CMK (cell line): ENCODE measurements at regions not wholly inside any gene's neighbourhood (a gene's known extent, or its start where the extent isn't known, plus 50 kb on each side); places are given as distances from the start of the nearest gene placed in this dataset.

Experiments
- DNase-seq: peaks from one replicate; pipeline ENCODE4 v3.0.0-alpha.2; 2010; ENCODE audit warnings: low read depth

DNA sequence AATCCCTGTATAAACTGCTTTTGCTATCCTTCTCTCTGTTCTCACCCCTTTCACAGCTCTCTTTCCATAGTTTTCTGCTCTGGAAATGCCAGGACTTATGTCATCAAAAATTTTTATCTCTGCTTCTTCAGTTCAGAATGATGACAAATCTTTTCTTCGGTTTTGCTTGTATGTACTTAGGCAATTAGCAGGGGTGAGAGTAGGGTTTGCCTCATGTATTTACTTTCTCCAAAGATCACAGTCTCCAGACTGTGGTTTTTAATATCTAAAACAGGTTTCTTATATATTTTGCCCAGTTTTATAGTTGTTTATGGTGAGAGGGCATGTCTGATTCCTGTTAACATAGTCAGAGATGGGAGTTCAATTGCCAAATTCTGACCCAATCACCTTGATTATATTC lies 235.4 kb upstream of the LYPLAL1 start:
- no peak for DNase-seq

DNA sequence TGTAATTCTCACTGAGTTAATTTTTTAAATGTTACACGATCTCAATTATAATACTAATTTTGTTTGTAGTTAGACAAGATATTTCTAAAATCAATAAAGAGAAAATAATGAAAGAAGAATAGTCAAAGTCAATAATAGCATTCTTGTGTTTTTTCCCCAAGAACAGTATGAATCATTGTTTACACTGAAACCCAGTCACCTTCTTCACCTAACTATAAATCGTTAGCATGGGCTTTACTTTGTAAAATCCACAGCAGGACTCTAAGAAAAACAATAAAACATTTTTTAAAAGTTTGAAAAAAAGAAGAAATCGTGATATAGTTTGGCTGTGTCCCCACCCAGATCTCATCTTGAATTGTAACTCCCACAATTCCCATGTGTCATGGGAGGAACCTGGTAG lies 234.6 kb upstream of the LYPLAL1 start:
- DNase-seq = no peak

DNA sequence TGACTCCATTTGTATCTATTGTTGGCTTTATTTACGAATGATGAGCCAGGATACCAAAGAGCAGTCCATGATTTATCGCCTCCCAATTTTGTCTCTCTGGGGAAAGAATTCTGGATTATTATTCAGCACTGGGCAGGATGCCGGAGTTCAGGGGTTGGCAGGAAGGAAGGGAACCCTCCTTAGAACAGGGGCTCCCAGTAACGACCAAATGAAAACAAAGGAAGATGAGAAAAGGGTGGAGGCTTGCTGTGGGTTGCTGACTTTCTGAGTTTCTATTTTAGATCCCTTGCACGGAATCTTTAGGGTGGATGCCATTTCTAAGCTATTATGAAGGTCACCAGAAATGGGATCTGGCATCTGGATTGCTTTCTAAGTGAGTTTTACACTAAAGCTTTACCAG lies 231.2 kb upstream of the LYPLAL1 start:
- DNase-seq = no peak

DNA sequence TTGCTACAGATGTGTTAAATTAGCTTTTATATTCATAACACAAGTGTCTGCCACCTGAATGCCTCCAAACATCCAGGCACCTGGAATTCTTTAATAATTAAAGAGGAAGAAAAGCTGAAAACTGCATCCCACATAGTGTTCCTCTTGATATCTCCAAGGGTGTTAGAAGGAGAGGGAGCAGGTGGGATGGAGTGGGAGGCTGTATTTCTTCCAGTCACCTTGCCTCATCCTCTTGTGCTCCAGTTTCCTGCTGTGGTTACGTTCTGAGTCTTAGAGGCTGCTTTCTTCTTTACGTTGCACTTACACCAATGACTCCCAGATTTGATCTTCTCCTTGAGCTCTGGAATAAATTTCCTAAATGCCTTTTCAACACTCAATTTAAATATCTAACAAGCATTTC lies 230.3 kb upstream of the LYPLAL1 start:
- no peak for DNase-seq

DNA sequence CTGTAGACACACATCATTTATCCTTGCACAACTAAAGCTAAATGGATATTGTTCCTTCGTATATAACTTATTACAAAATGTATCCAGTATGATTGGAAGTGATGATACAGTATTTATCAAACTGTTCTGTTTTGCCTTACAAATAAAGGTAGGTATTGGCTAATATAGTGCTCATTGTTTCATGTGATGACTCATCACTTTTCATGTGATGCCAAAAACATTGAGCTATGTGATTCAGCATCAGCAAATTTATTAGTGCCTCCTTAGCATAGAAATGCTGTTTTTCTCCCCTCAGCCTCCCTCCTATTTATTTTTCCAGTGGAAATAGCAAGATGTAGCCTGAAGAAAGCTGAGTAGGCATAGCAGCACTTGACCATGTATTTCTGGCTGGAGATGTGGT lies 228.6 kb upstream of the LYPLAL1 start:
- DNase-seq = no peak

DNA sequence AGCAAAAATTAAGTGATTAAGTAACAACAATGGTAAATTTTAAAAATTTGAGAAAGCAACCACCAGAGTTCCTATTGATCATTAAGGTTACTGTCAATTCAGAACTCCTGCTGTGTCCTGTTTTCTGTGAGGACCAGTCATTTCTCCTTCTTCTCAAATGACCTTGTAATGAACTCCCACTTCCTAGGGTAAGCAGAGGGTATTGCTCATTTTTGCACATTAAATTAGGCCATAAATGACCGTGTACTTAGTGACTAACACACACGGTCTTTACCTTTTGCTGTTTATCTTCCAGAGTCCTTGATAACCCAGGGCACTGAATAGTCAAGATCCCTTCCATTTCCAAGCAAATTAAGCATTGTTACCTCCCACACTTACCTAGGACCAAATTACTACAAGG lies 227.5 kb upstream of the LYPLAL1 start:
- no peak for DNase-seq

DNA sequence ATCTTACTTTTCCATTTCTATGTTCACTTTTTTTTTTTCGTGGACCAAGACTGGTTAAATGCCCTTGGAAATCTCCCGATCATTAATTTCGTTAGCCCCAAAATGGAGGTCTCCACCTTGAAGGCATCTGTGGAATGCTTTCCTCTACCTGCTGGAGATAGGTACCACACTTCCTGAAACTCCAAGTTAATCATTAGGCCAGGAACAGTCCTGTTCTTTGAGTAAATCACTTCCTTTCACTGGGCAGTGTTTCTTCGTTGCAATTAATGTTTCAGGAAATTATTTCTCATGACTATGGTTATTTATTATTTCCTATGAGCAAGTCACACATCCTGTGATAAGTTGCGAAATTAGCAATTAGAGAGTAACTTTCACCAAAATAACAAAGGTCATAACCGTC lies 225.2 kb upstream of the LYPLAL1 start:
- no peak for DNase-seq

DNA sequence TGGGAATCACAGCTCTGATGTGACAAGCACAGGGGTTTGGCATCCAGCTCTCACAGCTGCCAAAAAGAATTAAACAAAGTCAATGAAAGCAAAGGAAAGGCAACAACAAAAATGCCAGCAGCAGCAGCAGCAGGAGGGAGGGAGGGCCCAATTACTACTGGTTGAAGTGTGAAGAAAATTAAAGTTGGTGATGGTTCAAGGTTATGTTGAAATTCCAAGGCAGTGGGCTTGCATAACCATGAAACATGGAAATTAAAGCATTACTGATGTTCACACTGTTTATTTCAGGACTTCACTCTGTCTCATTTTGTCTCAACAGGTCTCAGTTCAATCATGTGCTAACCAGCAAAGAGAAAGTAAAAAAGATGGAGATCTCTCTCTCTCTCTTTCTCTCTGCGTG lies 220.3 kb upstream of the LYPLAL1 start:
- DNase-seq = no peak

DNA sequence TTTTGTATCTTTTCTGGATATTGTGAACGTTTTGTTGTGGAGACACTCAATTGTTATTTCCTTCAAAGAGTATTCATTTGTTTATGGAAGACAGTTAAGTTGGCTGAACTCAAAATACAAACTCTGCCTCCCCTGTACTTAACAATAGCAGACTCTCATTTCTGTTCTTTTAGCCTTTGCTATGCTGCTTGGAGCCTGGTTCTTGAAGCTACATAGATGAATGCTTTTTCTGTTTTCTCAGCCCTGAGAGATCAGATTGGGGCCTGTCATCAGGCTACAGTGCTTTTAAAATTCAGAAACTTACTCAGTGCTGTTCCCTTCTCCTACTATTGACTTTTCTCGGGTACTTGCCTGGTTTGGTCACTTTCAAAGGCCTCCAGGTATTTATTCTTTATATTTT lies 215.7 kb upstream of the LYPLAL1 start:
- no peak for DNase-seq

DNA sequence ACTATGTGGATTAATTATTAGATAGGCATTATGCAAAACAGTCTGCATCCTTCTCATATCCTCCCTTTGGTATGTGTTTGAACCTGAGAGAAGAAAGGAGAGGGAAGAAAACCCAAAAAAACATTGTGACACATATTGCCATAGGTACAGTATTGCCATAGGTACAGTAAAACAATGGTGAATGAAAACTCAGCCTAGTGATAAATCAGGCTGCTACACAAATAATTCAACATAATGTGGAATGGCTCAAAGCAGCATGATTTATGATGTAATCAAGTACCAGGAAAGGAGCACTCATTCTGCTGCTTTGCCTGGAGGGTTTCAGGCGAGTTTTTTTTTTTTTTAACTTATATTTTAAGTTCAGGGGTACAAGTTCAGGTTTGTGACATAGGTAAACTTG lies 213.9 kb upstream of the LYPLAL1 start:
- no peak for DNase-seq

DNA sequence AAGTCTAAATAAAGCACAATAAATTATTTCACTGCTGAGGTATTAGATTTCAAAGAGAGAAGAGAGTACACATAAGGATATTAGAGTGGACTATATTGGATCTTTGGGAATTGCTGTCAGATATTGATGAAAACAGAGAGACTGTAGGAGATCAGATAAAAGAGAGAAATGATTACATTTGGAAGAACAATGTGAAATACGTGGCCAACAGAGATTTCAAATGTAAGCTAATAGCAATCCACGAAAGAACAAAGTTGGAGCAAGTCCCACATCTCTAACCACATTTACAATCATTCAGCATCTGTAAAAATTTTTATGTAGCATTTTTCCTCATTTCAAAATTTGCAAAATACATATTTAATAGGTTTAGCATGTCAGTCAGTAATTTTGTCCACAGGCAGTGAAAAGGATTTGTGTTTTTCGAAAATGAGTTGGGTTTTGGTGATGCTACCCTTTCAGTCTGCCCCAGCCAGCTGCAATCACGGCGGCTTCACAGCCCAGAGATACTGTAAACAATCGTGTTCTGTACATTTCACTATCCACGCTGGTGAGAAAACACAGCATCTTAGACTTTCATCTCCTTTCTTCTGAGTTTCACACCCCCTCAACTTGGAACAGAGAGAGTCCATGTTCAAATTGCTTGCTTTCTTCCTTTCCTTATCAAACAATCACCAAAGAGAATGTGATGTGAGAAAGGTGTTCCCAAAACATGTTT lies 209.1 kb upstream of the LYPLAL1 start:
- no peak for DNase-seq

DNA sequence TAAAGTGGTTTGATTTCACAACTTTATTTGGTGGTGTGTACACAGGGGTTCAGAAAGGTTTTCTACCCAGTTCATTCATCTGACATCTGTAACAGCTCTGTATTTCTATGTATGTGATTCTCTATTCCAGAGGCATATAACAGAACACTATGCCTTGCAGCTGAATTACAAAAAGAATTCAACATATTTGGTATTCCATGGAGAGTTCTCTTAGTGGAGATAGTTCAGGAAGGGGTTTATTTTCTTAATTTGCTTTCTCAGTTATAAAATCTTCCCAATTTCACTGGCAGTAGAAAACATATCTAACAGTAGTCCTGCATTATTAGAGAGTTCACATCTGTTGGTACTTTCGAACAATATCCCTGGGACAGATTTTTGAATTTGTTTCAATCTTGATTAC lies 207.9 kb upstream of the LYPLAL1 start:
- DNase-seq = no peak

DNA sequence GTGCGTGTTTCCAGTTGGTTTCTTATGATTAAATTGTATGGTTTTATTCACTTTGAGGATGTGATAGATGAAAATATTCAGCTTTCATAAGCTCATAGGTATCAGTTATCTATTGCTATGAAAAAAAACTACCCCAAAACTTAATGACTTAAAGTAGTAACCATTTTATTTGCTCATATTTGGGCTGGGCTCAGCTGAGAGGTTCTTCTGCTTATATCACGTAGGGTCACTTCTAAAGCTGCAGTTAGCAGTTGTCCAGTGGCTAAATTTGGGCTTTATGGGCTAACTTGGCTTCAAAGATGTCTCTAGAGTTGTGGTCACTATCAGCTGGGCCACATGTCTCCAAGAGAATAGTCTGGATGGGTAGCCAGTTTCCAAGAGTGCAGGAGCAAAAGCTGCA lies 206.4 kb upstream of the LYPLAL1 start:
- no peak for DNase-seq

DNA sequence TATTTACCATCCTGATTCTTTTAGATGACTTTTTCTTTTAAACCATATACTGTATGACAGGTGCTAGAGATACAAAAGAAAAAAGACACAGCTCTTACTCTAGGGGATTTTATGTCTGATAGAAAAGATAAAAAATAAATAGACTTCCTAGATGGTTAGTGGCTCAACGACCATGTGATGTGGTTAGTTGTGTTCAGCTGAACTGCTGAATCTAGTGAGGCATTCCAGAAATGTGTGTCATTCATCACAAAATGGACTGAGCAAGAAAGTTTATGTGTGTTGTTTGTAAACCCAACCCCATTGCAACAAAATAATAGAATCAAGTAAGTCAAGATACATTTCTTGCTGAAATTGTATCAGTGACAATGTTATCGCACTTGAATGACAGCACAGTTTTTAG lies 205.8 kb upstream of the LYPLAL1 start:
- no peak for DNase-seq

DNA sequence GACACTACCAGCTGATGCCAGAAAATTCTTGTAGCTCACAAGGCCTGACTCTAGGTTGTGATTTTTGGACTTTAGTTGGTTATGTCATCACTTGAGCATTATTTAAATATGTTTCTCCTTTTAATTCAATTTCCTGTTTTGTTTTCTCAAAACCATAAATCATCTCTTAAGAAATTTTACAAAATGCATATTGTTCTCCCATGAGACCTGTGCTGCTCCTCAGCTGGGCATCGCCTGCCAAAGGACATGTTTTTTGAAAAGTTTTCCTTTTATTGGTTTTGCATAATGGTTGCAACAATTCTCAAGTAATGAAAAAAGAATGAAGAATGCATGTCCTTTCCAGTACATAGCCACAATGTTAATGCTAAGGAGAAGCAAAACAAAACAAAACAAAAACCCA lies 204.7 kb upstream of the LYPLAL1 start:
- no peak for DNase-seq

DNA sequence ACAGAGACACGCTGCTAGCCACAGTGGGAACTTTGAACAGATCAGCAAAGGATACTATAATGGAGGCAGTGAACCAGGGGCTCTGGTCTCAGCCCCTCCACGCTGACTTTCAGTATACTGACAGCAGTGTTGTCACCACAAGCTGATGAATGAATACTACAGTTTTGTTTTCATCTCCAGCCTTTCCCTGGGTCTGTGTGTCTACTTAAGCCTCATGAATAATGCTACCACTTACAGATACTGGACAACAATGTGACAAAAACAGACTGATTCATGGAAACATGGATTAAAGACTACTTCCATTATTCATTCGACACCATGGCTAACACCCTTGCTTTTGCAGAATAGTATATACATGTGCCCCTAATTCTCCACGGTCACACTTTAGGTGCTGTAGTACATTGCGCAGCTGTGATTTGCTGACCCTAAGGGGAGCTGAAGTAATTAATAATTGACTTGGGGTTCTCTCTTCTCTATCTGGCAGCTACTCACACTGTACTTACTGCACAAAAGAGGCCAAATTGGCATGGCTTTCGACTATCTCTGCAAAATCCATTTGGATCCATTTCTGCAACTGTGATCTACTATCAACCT lies 203.2 kb upstream of the LYPLAL1 start:
- DNase-seq = no peak

DNA sequence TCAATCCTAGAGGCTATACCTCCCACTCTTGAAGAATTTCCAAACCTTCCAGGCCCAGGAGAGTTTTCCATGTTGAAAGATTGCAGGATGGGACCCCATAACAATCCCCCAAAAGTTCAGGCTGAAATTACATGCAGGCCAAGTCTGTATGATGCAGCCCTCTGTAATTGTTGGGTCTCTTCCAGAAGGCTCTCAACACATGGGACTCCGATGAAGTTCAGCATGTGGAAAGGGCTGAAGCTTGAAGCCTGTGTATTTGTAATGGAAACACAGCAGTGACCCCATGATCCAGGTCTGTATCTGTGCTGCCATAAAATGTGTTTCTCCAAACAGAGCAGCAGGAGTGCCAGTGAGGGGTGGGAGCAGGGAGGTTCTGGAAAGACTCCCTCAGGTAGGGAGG lies 202.5 kb upstream of the LYPLAL1 start:
- no peak for DNase-seq

DNA sequence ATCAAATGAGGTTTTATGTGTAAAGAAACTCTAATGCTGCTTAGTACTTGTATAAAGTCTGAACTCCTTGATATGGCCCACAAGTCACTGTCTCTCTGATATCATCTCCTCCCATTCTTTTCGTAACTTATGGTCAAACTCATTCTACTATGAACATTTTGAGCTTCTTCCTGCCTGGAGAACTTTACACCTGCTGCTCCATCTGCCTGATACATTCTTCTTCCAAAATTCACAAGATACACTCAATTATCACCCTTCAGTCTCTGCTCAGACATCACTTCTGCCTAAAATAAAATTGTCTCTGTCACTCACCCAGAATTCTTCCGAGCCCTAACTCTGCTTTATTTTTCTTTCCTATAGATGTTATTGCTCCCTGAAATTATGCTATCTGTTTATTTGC lies 192.8 kb upstream of the LYPLAL1 start:
- no peak for DNase-seq

DNA sequence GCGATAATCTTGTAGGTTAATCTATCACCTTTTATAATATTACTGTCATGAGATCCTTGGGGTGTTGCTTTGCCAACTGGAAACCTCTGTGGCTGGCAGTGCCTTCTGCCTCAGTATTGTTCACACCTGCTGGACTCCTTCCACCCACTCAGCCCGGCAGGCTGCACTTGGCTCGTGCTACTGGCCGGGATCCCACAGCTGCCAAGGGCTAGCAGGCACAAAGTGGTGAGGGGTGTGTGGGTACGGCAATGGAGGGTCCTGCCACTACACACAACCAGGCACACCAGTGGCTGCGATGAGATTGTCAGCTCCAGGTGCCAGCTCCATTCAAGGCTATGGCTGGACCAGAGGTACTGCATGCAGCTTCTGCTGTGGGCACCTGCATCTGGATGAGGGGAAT lies 191.2 kb upstream of the LYPLAL1 start:
- no peak for DNase-seq

DNA sequence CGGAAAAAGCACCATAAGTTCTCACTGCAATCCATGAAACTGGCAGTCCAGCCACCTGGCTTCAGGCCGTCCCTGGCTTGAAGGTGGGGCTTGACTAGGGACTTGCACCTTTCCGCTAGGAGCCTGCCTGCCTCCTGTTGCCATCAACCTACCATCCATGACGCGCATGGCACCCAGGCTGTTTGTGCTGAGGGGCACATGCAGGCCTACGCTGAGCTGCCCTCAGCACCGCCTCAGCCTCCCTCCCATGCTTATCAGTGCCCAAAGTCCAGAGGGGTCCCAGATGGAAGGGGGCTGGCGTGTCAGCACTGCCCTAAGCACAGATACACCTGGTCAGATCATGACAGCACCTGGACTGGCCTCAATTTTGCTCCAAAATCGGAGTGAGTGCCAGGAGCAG lies 190.2 kb upstream of the LYPLAL1 start:
- DNase-seq = no peak

DNA sequence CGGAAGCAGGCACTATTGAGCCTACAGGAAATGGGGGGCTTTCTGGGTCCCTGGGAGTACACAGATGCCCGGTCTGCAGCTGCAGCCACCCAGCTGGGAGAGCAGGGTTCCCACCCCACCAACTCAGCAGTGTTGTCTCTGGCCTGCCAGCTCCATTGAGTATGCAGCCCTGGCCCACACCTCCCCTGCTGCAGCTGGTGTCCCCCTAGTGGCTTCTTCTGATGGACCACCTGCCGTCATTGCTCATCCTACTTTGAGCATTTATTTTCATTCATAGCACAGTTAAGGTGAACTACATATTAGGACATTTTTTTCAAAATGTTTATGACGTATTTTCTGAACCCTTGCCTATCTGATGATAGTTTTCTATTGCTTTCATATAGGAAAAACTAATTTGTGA lies 189.8 kb upstream of the LYPLAL1 start:
- no peak for DNase-seq

DNA sequence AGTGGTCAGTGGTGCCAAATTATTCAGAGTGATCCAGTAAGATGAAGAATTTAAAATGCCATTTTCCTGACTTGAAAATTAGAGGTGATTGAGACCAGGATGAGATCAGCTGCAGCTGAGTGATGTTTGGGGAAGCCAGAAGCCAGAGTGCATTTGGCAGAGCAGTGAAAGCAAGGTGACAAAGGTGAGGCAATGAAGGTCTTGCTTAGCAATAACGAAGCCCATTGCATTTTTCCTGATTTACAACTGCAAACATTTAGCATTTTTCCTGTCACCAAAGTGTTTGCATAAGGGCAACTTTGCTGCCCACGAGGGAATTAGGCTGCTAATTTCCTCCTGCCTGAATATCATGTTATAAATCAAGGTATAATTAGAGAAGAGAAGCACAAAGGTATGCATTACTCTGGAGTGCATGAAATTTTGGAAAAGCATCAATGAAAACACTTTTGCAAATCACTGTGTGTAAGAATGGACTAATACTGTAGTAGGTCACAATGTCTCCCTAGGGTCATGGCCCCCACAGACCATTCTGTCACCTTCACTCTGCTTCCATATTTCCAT lies 188.2 kb upstream of the LYPLAL1 start:
- DNase-seq = no peak

DNA sequence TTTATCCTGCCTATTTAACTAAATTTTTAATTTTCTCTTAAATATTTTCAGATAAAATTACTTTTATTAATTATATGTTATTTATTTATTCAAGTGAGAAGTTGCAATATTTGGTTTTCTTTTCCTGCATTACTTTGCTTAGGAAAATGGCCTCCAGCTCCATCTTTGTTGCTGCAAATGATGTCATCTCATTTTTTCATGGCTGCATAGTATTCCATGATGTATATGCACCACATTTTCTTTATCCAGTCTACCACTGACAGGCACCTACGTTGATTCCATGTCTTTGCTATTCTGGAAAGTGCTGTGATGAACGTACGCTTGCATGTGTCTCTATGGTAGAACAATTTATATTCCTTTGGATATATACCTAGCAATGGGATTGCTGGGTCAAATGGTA lies 186.9 kb upstream of the LYPLAL1 start:
- no peak for DNase-seq

DNA sequence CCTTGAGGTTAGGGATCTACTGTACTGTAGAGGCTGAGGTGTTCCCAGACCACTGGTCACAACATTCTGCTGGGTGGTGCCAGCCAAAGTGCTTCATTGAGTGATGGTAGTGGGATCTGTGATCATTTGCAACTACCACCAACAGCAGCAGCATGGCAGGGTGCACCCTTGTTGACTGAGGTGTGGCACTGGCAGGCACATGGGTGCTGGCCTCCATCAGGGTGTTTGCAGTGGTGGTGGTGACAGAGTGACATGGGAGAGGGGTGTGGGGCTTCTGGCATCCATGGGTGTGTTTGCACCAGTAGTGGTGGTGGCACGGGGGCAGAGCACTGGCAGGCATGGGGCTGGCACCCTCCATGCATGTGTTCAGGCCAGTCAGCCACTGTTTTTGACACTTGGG lies 183.7 kb upstream of the LYPLAL1 start:
- DNase-seq = no peak
